PC-9 (cell line): ENCODE measurements at regions not wholly inside any gene's neighbourhood (a gene's known extent, or its start where the extent isn't known, plus 50 kb on each side); places are given as distances from the start of the nearest gene placed in this dataset.

ENCODE experiments used
- CTCF ChIP-seq: fragments of 200-600 bp; sonication (generic); conservative IDR thresholded peaks from 2 replicates; pipeline ENCODE4 v1.6.1; 2017; ENCODE audit warnings: mixed run types, antibody characterized with exemption, mild to moderate bottlenecking, moderate library complexity
- EZH2 ChIP-seq: fragments of 200-600 bp; sonication (generic); IDR thresholded peaks from 2 replicates; pipeline ENCODE4 v1.8.0; 2017; ENCODE audit warnings: antibody characterized with exemption, low read depth

- TF ChIP-seq CTCF (no peak), EZH2 (no peak)
These were observed 700.0 kb downstream of the RFPL4B start for GRCh38 chr6:113047148-113047547.
